HG03103 (cell line): ENCODE measurements at regions not wholly inside any gene's neighbourhood (a gene's known extent, or its start where the extent isn't known, plus 50 kb on each side); places are given as distances from the start of the nearest gene placed in this dataset.

Experiments used
- ATAC-seq: cut with Tn5 transposase; IDR thresholded peaks from one replicate; pipeline ENCODE4 v1.9.1; 2021; ENCODE audit warnings: low read depth; ENCODE audit not compliant: unreplicated experiment

- ATAC-seq: no peak
Observed at GRCh38 chr6:88388589-88388988, 222.4 kb upstream of the CNR1 start.

- ATAC-seq: no peak
Observed at GRCh38 chr6:88386167-88386566, 220.0 kb upstream of the CNR1 start.

GRCh38 chr6:88383183-88383582 is 217.0 kb upstream of the CNR1 start:
- ATAC-seq: no peak

- ATAC-seq: no peak
Observed at GRCh38 chr6:88381289-88381642, 215.1 kb upstream of the CNR1 start.

GRCh38 chr6:88380618-88381288 is 214.6 kb upstream of the CNR1 start:
- no peak for ATAC-seq

- no peak for ATAC-seq
Observed at GRCh38 chr6:88380083-88380482, 213.9 kb upstream of the CNR1 start.

- no peak for ATAC-seq
Observed at GRCh38 chr6:88378639-88379038, 212.5 kb upstream of the CNR1 start.

GRCh38 chr6:88377976-88378568 is 211.9 kb upstream of the CNR1 start:
- no peak for ATAC-seq

GRCh38 chr6:88376768-88377387 is 210.7 kb upstream of the CNR1 start:
- ATAC-seq: no peak

- no peak for ATAC-seq
Observed at GRCh38 chr6:88376197-88376596, 210.1 kb upstream of the CNR1 start.

GRCh38 chr6:88374553-88374952 is 208.4 kb upstream of the CNR1 start:
- no peak for ATAC-seq

GRCh38 chr6:88371480-88371879 is 205.3 kb upstream of the CNR1 start:
- ATAC-seq: no peak

GRCh38 chr6:88370127-88370710 is 204.1 kb upstream of the CNR1 start:
- no peak for ATAC-seq

- ATAC-seq: no peak
Observed at GRCh38 chr6:88369262-88369661, 203.1 kb upstream of the CNR1 start.

- no peak for ATAC-seq
Observed at GRCh38 chr6:88368071-88368787, 202.1 kb upstream of the CNR1 start.

GRCh38 chr6:88367248-88367647 is 201.1 kb upstream of the CNR1 start:
- no peak for ATAC-seq

- ATAC-seq: no peak
Observed at GRCh38 chr6:88366672-88367071, 200.5 kb upstream of the CNR1 start.

GRCh38 chr6:88365656-88366055 is 199.5 kb upstream of the CNR1 start:
- no peak for ATAC-seq

GRCh38 chr6:88365230-88365629 is 199.1 kb upstream of the CNR1 start:
- ATAC-seq: no peak

GRCh38 chr6:88361754-88362153 is 195.6 kb upstream of the CNR1 start:
- no peak for ATAC-seq

GRCh38 chr6:88361298-88361697 is 195.2 kb upstream of the CNR1 start:
- no peak for ATAC-seq
